AG09309 (cell line): ENCODE measurements at regions not wholly inside any gene's neighbourhood (a gene's known extent, or its start where the extent isn't known, plus 50 kb on each side); places are given as distances from the start of the nearest gene placed in this dataset.

Experiments
- DNase-seq: peaks from one replicate; pipeline ENCODE4 v3.0.0-alpha.2; 2010; ENCODE audit warnings: low read depth
- H3K4me3 ChIP-seq: 2 replicates; pipeline ENCODE4 v1.5.1; 2011; ENCODE audit warnings: mild to moderate bottlenecking, low read depth, low read length, moderate library complexity; ENCODE audit not compliant: control insufficient read depth
- TF ChIP-seq, protein P1 (sequence below): IDR thresholded peaks from 2 replicates; pipeline ENCODE4 v1.5.1; 2011; ENCODE audit warnings: mild to moderate bottlenecking, low read depth, low read length, inconsistent platforms; ENCODE audit not compliant: insufficient read depth, control insufficient read depth; ENCODE audit errors: missing control alignments

DNA sequence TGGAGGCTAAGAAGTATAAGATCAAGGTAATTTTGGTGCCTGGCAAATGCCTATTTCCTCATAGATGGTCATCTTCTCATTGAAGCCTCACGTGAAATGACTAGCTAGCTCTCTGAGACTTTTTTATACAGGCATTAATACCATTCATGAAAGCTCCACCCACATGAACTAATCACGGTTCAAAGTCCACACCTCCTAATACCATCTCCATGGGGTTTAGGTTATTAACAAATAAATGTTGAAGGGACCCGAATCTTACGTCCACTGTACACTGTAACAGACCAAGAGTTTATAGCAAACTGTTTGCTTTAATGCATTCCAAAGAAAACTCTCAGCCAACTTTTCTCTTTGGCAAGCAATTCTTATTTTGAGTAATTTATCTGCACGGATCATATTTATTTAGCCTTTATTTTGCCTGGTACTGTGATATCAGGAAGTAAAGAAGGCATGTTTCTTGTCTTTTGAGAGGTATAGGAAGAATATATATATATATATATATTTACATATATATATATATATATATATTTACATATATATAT lies 296.1 kb upstream of the LRRC7 start:
- DNase-seq = no peak
- TF ChIP-seq, protein P1, sequence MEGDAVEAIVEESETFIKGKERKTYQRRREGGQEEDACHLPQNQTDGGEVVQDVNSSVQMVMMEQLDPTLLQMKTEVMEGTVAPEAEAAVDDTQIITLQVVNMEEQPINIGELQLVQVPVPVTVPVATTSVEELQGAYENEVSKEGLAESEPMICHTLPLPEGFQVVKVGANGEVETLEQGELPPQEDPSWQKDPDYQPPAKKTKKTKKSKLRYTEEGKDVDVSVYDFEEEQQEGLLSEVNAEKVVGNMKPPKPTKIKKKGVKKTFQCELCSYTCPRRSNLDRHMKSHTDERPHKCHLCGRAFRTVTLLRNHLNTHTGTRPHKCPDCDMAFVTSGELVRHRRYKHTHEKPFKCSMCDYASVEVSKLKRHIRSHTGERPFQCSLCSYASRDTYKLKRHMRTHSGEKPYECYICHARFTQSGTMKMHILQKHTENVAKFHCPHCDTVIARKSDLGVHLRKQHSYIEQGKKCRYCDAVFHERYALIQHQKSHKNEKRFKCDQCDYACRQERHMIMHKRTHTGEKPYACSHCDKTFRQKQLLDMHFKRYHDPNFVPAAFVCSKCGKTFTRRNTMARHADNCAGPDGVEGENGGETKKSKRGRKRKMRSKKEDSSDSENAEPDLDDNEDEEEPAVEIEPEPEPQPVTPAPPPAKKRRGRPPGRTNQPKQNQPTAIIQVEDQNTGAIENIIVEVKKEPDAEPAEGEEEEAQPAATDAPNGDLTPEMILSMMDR = no peak
- H3K4me3 ChIP-seq = no peak overlapping the region

DNA sequence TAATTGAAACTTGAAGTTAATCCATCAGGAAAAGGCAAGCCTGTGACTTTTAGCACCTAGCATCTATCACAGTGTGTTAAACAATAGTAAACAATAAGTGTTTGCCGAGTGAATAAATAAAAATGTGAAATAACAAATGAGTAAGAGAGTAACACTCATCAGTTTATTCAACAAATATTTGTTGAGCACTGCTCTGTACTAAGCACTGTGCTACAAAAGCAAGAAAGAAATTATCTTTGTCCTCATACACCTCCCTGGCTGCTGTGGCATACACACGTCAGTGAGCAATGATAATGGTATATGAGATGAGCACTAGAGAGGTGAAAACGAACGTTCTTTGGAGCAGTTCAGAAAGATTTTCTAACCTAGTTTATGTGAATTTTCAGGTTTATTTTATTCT lies 295.0 kb upstream of the LRRC7 start:
- H3K4me3 ChIP-seq = no peak overlapping the region
- no peak for DNase-seq
- TF ChIP-seq, protein P1 = no peak

DNA sequence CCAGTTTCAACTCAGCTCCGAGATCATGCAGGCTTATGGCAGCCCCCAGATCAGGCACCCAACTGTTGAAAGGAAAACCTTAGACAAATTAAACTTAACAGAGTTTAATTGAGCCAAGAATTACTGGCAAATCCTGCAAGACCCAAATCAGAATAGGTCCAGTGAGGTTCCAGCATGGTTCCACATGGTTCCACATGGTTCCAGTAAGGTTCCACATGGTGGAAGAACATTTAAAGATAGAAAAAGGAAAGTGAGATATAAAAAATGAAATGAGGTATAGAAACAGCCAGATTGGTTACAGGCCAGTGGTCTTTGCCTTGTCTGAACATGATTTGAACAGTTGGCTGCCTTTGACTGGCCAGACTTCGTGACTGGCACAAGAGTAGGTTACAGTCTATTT lies 288.8 kb upstream of the LRRC7 start:
- no peak for DNase-seq
- TF ChIP-seq, protein P1 = no peak

DNA sequence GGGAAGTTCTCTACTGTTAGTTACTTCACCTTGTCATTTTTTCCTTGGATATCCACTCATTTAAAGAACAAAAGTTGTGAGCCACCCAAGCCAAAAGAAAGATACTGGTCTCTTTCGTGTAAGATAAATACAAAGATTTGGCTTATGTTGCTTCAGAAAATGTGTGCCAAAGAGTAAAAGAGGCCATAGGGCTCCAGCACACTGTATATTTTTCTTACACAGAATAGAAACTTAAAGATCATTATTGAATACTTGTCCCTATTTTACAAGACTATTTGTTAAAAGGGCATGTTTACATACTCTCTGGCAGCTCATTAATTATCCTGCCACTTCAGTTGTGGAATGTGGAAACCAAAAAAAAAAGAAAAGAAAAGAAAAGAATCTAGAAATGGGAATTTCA lies 284.2 kb upstream of the LRRC7 start:
- H3K4me3 ChIP-seq = no peak overlapping the region
- TF ChIP-seq, protein P1 = no peak
- DNase-seq = no peak

More for the DNA sequence above, 288.8 kb upstream of the LRRC7 start:
- no peak overlapping the region for H3K4me3 ChIP-seq

DNA sequence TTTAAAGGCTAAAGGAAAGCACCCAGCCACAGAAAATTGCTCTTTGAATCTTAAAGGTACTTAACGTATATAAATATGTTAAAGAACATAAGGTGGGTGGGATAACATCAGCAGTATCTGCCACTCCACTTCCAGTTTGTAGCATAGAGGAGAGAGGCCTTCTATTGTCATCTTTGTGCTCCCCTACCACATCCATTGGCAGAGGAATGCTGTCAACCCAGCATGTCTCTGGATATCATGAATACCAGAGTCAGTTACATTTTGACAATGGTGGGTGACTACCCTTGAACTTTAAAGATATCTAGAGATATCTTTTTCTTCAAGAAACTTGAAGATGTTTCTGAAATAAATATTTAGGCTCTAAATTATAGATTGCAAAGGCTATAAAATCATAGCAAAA lies 283.2 kb upstream of the LRRC7 start:
- no peak for DNase-seq
- TF ChIP-seq, protein P1 = no peak
- no peak overlapping the region for H3K4me3 ChIP-seq

DNA sequence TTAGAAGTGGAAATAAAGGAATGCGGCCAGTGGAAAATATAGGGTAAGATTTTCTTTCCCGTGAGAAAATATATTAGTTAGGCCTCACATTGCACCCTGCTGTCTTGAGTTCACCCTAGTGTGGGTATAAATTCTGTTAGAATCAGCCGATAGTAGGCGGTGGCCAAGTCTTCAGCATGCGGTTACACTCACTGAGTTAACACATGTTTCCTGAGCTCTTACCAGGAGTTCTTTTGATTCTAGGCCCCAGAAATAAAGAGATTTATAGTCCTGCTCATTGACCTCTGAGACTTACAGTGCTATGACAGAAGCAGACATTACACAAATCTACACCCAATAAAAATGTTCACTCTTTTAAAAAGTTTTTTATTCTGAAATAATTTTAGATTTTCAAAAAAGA lies 279.3 kb upstream of the LRRC7 start:
- TF ChIP-seq, protein P1 = no peak
- no peak for DNase-seq

DNA sequence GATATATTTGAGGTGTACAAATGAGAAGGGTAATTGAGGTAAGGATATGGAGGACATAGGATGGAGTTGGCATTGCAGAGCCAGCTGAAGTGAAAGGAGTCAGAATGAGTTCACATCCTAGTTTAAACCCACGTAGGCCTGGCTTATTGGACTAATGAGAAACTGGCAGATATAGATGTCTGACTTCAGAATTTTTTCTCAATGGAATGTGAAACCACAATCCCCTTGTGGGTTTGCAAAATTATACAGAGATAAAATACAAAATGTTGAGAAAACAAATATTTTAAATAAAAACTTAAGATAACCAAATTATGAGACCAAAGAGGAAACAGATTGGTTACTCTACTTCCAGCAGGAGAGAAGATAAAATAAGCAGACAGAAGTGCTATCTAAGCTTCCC lies 277.4 kb upstream of the LRRC7 start:
- H3K4me3 ChIP-seq = no peak overlapping the region
- TF ChIP-seq, protein P1 = no peak
- no peak for DNase-seq

More for the DNA sequence above, 279.3 kb upstream of the LRRC7 start:
- no peak overlapping the region for H3K4me3 ChIP-seq
